ENCODE measurements at regions not wholly inside any gene's neighbourhood (a gene's known extent, or its start where the extent isn't known, plus 50 kb on each side); places are given as distances from the start of the nearest gene placed in this dataset.

- TF ChIP-seq, protein P1, sequence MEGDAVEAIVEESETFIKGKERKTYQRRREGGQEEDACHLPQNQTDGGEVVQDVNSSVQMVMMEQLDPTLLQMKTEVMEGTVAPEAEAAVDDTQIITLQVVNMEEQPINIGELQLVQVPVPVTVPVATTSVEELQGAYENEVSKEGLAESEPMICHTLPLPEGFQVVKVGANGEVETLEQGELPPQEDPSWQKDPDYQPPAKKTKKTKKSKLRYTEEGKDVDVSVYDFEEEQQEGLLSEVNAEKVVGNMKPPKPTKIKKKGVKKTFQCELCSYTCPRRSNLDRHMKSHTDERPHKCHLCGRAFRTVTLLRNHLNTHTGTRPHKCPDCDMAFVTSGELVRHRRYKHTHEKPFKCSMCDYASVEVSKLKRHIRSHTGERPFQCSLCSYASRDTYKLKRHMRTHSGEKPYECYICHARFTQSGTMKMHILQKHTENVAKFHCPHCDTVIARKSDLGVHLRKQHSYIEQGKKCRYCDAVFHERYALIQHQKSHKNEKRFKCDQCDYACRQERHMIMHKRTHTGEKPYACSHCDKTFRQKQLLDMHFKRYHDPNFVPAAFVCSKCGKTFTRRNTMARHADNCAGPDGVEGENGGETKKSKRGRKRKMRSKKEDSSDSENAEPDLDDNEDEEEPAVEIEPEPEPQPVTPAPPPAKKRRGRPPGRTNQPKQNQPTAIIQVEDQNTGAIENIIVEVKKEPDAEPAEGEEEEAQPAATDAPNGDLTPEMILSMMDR (IDR thresholded peaks at IDR 0.05; ENCODE audit: low read depth, low read length): no peak
- no peak for DNase-seq (ENCODE audit: extremely low read depth, low read depth)
Observed at GRCh38 chr11:21911061-21911460, 281.8 kb upstream of the ANO5 start.

DNA sequence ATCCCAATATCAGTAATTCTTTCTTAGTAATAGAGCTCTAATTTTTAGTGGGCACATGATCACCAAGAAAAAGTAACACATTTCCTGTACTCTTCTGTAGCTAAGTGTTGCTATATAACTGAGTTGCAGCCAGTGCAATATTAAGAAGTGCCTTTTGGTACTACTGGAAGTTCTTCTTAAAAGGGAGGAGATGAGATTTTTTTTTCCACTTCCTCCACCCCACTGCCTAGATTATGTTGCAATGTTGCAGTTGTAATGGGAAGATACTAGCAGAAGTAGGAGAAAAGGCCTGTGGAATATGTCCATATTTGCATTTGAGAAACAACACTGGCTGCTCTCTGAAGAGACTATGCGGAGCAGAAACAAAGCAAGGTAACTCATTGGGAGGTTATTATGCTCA is 280.6 kb upstream of the ANO5 start:
- DNase-seq (ENCODE audit: extremely low read depth, low read depth): no peak
- TF ChIP-seq, protein P1 (IDR thresholded peaks at IDR 0.05; ENCODE audit: low read depth, low read length): no peak

GRCh38 chr11:21921151-21921550 is 271.7 kb upstream of the ANO5 start:
- no peak for DNase-seq (ENCODE audit: extremely low read depth, low read depth)
- TF ChIP-seq, protein P1 (IDR thresholded peaks at IDR 0.05; ENCODE audit: low read depth, low read length): no peak

DNA sequence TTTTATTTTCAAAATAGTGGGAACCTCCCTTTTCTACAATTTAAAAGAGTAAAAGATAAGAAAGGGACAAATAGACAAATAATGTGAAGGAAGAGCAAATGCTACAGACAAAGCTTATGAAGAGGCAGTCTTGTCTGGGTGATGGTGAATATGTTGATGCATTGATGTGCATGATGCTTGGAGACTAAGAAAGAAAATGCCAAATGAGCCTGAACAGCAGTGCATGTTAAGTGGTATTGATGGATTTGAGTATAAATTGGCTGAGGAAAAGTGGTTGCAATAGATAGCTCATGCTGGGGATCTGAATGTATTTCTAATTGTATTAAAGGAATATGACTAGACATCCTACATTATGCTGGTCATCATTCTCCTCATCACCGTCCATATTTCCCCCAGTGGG is 268.6 kb upstream of the ANO5 start:
- TF ChIP-seq, protein P1 (IDR thresholded peaks at IDR 0.05; ENCODE audit: low read depth, low read length): no peak
- no peak for DNase-seq (ENCODE audit: extremely low read depth, low read depth)

- TF ChIP-seq, protein P1 (IDR thresholded peaks at IDR 0.05; ENCODE audit: low read depth, low read length): no peak
- DNase-seq (ENCODE audit: extremely low read depth, low read depth): no peak
Observed at GRCh38 chr11:21927628-21928027, 265.3 kb upstream of the ANO5 start.

DNA sequence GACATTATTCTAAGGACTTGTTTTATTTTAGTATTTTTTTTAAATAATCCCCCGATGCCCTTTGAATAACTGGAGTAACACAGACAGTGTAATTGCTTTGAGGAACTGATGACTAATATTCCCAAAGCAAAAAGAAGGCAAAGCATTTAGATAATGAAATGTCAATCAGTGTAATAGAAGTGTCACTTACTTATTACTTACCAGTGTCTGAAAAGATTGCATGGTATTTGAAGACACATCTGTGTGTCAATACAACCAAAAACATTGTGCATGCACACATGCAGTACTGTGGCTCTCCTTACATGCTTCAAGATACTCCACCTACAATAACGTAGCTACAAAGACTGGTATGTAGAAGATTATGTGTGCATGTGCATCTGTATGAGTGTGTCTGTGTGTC is 264.0 kb upstream of the ANO5 start:
- no peak for DNase-seq (ENCODE audit: extremely low read depth, low read depth)
- TF ChIP-seq, protein P1 (IDR thresholded peaks at IDR 0.05; ENCODE audit: low read depth, low read length): no peak

DNA sequence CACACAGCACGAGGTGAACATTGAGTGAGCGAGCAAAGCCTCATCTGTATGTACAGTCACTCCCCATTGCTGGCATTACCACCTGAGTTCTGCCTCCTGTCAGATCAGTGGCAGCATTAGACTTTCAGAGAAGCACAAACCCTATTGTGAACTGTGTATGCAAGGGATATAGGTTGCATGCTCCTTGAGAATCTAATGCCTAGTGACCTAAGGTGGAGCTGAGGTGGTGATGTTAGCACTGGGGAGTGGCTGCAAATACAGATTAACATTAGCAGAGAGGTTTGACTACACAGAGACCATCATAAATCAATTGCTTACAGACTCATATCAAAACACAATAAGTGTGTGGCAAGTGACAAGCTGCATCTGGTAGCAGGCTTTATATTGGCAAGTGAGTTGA is 262.5 kb upstream of the ANO5 start:
- TF ChIP-seq, protein P1 (IDR thresholded peaks at IDR 0.05; ENCODE audit: low read depth, low read length): no peak
- no peak for DNase-seq (ENCODE audit: extremely low read depth, low read depth)

Data from AG09319 (cell line).